Lung (tissue), 11 donors: ENCODE measurements at regions not wholly inside any gene's neighbourhood (a gene's known extent, or its start where the extent isn't known, plus 50 kb on each side); places are given as distances from the start of the nearest gene placed in this dataset.
A peak's percentile ranks its signal among the peaks of the same experiment; 100 is the strongest.

Experiments
- ATAC-seq: fragments of 200-7000 bp; cut with Tn5 transposase; one replicate; pipeline ENCODE4 v1.9.1; 2020; ENCODE audit warnings: moderate number of reproducible peaks; ENCODE audit not compliant: insufficient read depth, low FRiP score
- DNase-seq, 3 donors: peaks; one replicate each; pipeline ENCODE4 v3.0.0-alpha.2; 2013 to 2017
- H3K27ac ChIP-seq, 2 donors: one replicate each; pipeline ENCODE4 v1.5.1; 2013; ENCODE audit warnings: mild to moderate bottlenecking in 2 of 2, moderate library complexity in 2 of 2, control low read depth in 1 of 2, inconsistent platforms in 1 of 2, low read depth in 1 of 2, low read length in 1 of 2
- H3K27me3 ChIP-seq, 3 donors: one replicate each; pipeline ENCODE4 v1.5.1; 2013; ENCODE audit warnings: low read length in 2 of 3; ENCODE audit not compliant: control insufficient read depth in 3 of 3, insufficient read depth in 3 of 3
- H3K36me3 ChIP-seq, 4 donors: one replicate each; pipeline ENCODE4 v1.5.1; 2013; ENCODE audit warnings: low read length in 4 of 4, mild to moderate bottlenecking in 1 of 4, moderate library complexity in 1 of 4; ENCODE audit not compliant: control insufficient read depth in 4 of 4, insufficient read depth in 4 of 4
- H3K4me1 ChIP-seq, 5 donors: one replicate each; pipeline ENCODE4 v1.5.1; 2013; ENCODE audit warnings: low read length in 5 of 5, mild to moderate bottlenecking in 2 of 5, moderate library complexity in 1 of 5; ENCODE audit not compliant: control insufficient read depth in 5 of 5, insufficient read depth in 5 of 5
- H3K4me3 ChIP-seq: one replicate; pipeline ENCODE4 v1.5.1; 2013; ENCODE audit warnings: mild to moderate bottlenecking, control low read depth, moderate library complexity
- H3K9ac ChIP-seq, 2 donors: one replicate each; pipeline ENCODE4 v1.5.1; 2013; ENCODE audit warnings: low read length in 2 of 2, control low read depth in 1 of 2; ENCODE audit not compliant: insufficient read depth in 1 of 2
- H3K9me3 ChIP-seq, 4 donors: one replicate each; pipeline ENCODE4 v1.5.1; 2013; ENCODE audit warnings: low read length in 3 of 4, mild to moderate bottlenecking in 1 of 4, moderate library complexity in 1 of 4; ENCODE audit not compliant: control insufficient read depth in 4 of 4, insufficient read depth in 3 of 4
- WGBS, 2 donors: extraction: QIAGEN DNeasy Blood & Tissue Kit; methylation state at CpG; one replicate each; pipeline ENCODE4 v1.1.7; 2013; 5-methylcytosine and 5-hydroxymethylcytosine counted together
- TF ChIP-seq, protein P1 (sequence below): IDR thresholded peaks from 2 replicates; pipeline ENCODE4 v1.5.1; 2012; ENCODE audit warnings: mild to moderate bottlenecking; ENCODE audit errors: control extremely low read depth, extremely low read depth
- donor health status: control.
- donor health status: control.
- donor health status: Bipolar disorder and iron deficiency.
- donor health status: healthy.
- donor health status: DM: yes; HTN: yes; CAD: no.

DNA sequence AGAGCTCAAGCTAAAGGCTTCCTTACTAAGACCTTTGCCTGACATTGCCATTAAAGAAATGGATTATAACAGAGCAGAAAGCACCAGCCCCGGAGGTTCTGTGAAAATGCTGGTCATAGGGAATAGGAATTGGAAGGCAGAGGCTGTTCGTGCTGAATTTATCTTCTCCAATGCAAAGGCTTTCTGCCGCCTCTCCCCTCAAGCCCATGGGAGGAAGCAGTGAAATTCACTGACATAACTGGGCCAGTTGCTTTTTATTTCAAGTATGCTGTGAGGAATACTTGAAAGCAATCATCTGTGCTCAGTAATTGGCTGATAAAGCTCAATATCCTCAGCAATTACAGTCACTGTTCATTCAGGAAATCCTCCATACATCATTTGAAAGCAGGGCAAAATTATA, 85.4 kb upstream of the LINC00305 start:
- WGBS, 2 donors: 71 to 85% methylated on average over 3 of the region's 3 CpGs
- no peaks in the 10 kb centered on the region for H3K27me3 ChIP-seq
- TF ChIP-seq, protein P1, sequence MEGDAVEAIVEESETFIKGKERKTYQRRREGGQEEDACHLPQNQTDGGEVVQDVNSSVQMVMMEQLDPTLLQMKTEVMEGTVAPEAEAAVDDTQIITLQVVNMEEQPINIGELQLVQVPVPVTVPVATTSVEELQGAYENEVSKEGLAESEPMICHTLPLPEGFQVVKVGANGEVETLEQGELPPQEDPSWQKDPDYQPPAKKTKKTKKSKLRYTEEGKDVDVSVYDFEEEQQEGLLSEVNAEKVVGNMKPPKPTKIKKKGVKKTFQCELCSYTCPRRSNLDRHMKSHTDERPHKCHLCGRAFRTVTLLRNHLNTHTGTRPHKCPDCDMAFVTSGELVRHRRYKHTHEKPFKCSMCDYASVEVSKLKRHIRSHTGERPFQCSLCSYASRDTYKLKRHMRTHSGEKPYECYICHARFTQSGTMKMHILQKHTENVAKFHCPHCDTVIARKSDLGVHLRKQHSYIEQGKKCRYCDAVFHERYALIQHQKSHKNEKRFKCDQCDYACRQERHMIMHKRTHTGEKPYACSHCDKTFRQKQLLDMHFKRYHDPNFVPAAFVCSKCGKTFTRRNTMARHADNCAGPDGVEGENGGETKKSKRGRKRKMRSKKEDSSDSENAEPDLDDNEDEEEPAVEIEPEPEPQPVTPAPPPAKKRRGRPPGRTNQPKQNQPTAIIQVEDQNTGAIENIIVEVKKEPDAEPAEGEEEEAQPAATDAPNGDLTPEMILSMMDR: no peak
- H3K27ac ChIP-seq: no peak overlapping the region
- H3K4me3 ChIP-seq: no peak overlapping the region
- H3K9ac ChIP-seq: no peak overlapping the region
- no peak for ATAC-seq
- peaks cover 0 to 4% (median 0%) of the 10 kb centered on the region in 4 donors for H3K9me3 ChIP-seq
- no peaks in the 10 kb centered on the region for H3K36me3 ChIP-seq
- no peak for DNase-seq
- H3K4me1 ChIP-seq: no peaks in the 10 kb centered on the region

DNA sequence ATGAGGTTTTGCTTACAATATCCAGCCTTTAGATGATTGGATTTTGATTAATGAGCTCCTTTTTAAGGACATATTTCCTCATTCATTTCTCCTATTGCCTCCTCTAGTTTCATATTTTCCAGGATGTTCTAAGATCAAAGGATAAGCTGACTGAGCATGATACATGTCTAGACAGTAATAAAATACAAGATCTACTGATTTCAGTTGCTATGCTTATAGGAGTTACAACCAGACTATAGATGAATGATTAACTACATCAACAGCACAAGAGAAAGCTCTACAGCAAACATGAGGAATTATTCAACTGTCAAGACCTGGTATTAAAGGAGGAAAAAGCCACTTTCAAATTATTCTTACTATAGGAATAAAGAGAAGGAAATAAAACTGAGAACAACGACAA, 85.0 kb upstream of the LINC00305 start:
- H3K4me3 ChIP-seq: no peak overlapping the region
- H3K27me3 ChIP-seq: no peaks in the 10 kb centered on the region
- H3K4me1 ChIP-seq: no peaks in the 10 kb centered on the region
- no peak overlapping the region for H3K9ac ChIP-seq
- no peak overlapping the region for H3K27ac ChIP-seq
- 87 to 90% methylated on average over 1 of the region's 1 CpG for WGBS, 2 donors
- TF ChIP-seq, protein P1: no peak
- DNase-seq (no peak), ATAC-seq (no peak)
- peaks cover 0 to 4% (median 0%) of the 10 kb centered on the region in 4 donors for H3K9me3 ChIP-seq
- H3K36me3 ChIP-seq: no peaks in the 10 kb centered on the region

DNA sequence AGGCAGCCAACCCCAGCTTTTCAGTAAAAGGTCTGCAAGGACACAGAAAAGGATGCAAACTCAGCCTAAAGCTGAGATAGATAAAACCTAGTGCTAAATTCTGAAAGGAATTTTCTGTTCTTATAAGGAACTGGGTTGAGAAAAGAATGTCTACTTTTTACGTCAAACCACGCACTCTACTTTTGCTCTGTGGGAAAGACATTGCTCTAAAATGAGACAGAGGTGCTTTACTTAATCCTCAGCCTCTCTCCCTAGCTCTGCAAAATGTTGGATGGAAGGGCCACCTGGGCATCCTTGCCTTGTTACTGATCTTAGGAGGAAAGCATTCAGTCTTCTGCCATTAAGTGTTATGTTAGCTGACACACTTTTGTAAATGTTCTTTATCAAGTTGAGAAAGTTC, 72.1 kb upstream of the LINC00305 start:
- DNase-seq (no peak), ATAC-seq (no peak)
- Histone ChIP-seq H3K4me1 (no peaks in the 10 kb centered on the region), H3K9me3 (no peaks in the 10 kb centered on the region), H3K27me3 (no peaks in the 10 kb centered on the region), H3K36me3 (no peaks in the 10 kb centered on the region), H3K9ac (no peak overlapping the region), H3K27ac (no peak overlapping the region), H3K4me3 (no peak overlapping the region)
- TF ChIP-seq, protein P1: no peak
- 96 to 99% methylated on average over 2 of the region's 2 CpGs for WGBS, 2 donors

DNA sequence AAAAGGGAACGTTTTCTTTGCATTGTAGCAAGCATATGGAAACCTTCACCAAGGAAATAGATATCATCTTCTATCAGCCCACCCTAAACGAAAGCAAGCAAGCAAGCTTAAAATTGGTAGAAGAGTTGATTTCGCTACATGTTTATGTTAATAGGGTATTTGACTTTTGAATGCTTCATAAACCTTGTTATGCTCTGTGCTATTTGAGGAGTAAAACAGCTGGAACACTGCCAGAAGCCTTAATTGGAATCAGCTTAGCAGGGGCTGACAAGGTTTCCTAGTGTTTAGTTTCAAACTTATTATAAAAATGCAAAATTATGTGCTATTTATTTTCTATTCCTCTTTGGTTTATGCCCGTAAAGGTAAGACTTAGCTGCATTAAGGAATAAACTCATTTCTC, 70.6 kb upstream of the LINC00305 start:
- Histone ChIP-seq H3K9ac (no peak overlapping the region), H3K4me1 (no peaks in the 10 kb centered on the region), H3K9me3 (peaks cover 0 to 3% (median 0%) of the 10 kb centered on the region in 4 donors), H3K4me3 (no peak overlapping the region), H3K27me3 (no peaks in the 10 kb centered on the region), H3K27ac (no peak overlapping the region), H3K36me3 (no peaks in the 10 kb centered on the region)
- 81 to 89% methylated on average over 4 of the region's 4 CpGs for WGBS, 2 donors
- no peak for ATAC-seq
- DNase-seq: peak in 1 of 3 donors; percentile 21
- TF ChIP-seq, protein P1: no peak
